GM06990 (cell line): ENCODE measurements at regions not wholly inside any gene's neighbourhood (a gene's known extent, or its start where the extent isn't known, plus 50 kb on each side); places are given as distances from the start of the nearest gene placed in this dataset.

Source experiments
- DNase-seq: peaks from one replicate; pipeline ENCODE4 v3.0.0-alpha.2; 2011; ENCODE audit not compliant: insufficient read length; ENCODE audit errors: extremely low read depth
- H3K27me3 ChIP-seq: replicated peaks from 2 replicates; pipeline ENCODE4 v1.6.0; 2011; ENCODE audit warnings: low read length; ENCODE audit not compliant: control insufficient read depth, insufficient read depth
- H3K36me3 ChIP-seq: 2 replicates; pipeline ENCODE4 v1.5.1; 2011; ENCODE audit warnings: low read length; ENCODE audit not compliant: control insufficient read depth, insufficient read depth
- H3K4me3 ChIP-seq: replicated peaks from 2 replicates; pipeline ENCODE4 v1.5.1; 2011; ENCODE audit warnings: low read depth, mild to moderate bottlenecking, control low read depth, low read length
- TF ChIP-seq, protein P1 (sequence below): IDR thresholded peaks from 2 replicates; pipeline ENCODE4 v1.5.1; 2011; ENCODE audit warnings: low read length, control low read depth, mild to moderate bottlenecking, inconsistent platforms; ENCODE audit not compliant: insufficient read depth, poor library complexity, severe bottlenecking

DNA sequence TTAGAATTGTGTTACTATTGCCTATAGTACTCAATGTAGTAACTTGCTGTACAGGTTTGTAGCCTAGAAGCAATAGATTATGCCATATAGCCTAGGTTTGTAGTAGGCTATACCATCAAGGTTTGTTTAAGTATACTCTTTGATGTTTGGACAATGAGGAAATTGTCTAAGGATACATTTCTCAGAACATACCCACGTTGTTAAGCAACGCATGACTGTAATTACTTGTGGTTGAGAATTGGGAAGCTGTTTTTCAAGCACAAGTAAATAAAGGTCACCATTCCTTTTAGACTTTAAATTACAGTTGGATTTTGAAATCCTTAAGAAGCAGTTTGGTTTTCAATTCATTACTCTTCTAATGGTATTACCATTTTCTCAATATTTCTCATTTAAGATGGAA is 89.8 kb upstream of the KCNH7 start:
- TF ChIP-seq, protein P1, sequence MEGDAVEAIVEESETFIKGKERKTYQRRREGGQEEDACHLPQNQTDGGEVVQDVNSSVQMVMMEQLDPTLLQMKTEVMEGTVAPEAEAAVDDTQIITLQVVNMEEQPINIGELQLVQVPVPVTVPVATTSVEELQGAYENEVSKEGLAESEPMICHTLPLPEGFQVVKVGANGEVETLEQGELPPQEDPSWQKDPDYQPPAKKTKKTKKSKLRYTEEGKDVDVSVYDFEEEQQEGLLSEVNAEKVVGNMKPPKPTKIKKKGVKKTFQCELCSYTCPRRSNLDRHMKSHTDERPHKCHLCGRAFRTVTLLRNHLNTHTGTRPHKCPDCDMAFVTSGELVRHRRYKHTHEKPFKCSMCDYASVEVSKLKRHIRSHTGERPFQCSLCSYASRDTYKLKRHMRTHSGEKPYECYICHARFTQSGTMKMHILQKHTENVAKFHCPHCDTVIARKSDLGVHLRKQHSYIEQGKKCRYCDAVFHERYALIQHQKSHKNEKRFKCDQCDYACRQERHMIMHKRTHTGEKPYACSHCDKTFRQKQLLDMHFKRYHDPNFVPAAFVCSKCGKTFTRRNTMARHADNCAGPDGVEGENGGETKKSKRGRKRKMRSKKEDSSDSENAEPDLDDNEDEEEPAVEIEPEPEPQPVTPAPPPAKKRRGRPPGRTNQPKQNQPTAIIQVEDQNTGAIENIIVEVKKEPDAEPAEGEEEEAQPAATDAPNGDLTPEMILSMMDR: no peak
- Histone ChIP-seq H3K27me3 (no peaks in the 10 kb centered on the region), H3K4me3 (no peak overlapping the region), H3K36me3 (no peaks in the 10 kb centered on the region)
- DNase-seq: no peak

DNA sequence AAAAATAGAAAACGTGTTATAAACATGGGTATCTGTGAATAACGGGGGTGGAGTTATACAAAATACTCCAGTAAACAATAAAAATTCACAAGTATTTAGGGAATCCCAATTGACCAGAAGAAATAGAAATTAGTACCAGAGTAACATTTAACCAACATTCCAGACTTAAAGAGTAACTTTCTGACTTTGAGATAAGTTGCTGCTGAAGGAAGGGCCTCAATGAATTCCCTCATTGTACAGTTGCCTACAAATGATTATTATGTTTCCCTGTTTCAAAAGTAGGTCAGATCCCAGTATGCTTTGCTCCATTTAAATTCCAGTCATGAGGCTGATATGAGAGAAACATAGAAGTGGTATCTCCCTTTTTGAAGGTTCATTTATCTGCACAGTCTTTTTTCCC is 88.3 kb upstream of the KCNH7 start:
- Histone ChIP-seq H3K27me3 (no peaks in the 10 kb centered on the region), H3K4me3 (no peak overlapping the region), H3K36me3 (no peaks in the 10 kb centered on the region)
- TF ChIP-seq, protein P1: no peak
- DNase-seq: no peak

GRCh38 chr2:162926501-162926900 is 87.9 kb upstream of the KCNH7 start:
- TF ChIP-seq, protein P1: no peak
- H3K4me3 ChIP-seq: no peak overlapping the region
- DNase-seq: no peak
- no peaks in the 10 kb centered on the region for H3K27me3 ChIP-seq
- no peaks in the 10 kb centered on the region for H3K36me3 ChIP-seq

DNA sequence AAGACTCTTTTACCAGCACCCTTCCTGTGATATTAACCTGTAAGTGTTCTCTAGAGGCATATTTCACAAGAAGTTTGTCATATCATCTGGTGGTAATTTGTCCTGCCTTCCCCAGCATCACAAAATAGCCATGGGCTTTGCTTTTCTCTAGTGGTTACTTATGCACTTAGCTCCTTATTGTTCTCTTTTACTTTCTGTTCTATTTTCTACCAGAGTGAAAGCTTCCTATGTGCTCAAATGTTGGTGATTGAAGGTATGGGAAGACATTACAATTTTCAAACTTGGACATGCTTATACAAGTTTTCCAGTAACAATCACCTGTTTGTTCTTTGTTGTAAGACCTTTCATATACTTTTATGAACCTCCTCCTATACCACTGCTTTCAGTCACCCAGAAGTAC is 87.0 kb upstream of the KCNH7 start:
- DNase-seq: no peak
- TF ChIP-seq, protein P1: no peak
- no peak overlapping the region for H3K4me3 ChIP-seq
- no peaks in the 10 kb centered on the region for H3K27me3 ChIP-seq
- no peaks in the 10 kb centered on the region for H3K36me3 ChIP-seq

DNA sequence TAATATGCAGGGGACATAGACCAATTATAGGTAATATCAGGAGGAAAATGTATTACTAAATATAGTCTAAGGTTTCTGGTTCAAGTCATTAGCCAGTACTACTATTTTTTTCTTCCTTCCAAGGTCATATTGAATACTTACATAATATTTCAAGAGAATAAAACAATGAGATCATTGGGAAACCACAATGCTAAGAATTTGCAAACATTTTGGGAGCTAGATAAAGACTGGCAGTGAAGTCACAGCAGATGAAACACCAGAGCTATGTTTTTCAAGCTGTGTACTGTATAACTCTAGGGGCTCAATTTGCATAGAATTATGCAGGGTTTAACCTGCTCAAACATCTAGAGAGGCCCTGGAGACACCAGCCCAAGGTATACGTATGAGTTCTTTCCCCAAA is 80.5 kb upstream of the KCNH7 start:
- TF ChIP-seq, protein P1: no peak
- Histone ChIP-seq H3K4me3 (no peak overlapping the region), H3K36me3 (no peaks in the 10 kb centered on the region), H3K27me3 (no peaks in the 10 kb centered on the region)
- no peak for DNase-seq

GRCh38 chr2:162917626-162918025 is 79.1 kb upstream of the KCNH7 start:
- TF ChIP-seq, protein P1: no peak
- Histone ChIP-seq H3K4me3 (no peak overlapping the region), H3K27me3 (no peaks in the 10 kb centered on the region), H3K36me3 (no peaks in the 10 kb centered on the region)
- no peak for DNase-seq
